WTC11 (cell line): ENCODE measurements at regions not wholly inside any gene's neighbourhood (a gene's known extent, or its start where the extent isn't known, plus 50 kb on each side); places are given as distances from the start of the nearest gene placed in this dataset.

ENCODE experiments used
- ATAC-seq: fragments of 200-7000 bp; cut with Tn5 transposase; 2 replicates; pipeline ENCODE4 v1.10.0; 2021; ENCODE audit warnings: mild to moderate bottlenecking, moderate library complexity
- CTCF ChIA-PET: fragments of 300-600 bp; sonication (Branson Sonifier 250); formaldehyde crosslinking; loops from one replicate; lab custom pipeline; 2021; ENCODE audit warnings: antibody characterized with exemption; lab: Charles Lee
- POLR2A ChIA-PET: fragments of 350-600 bp; sonication (Branson Sonifier 250); formaldehyde crosslinking; loops from one replicate; lab custom pipeline; 2021; ENCODE audit warnings: antibody characterized with exemption; lab: Charles Lee
- DNase-seq: peaks from one replicate; pipeline ENCODE4 v3.0.0; 2021; ENCODE audit warnings: low spot score
- H3K27ac Mint-ChIP-seq: 2 replicates; pipeline ENCODE4 v1.8.0; 2021; ENCODE audit warnings: mixed read lengths
- H3K27me3 Mint-ChIP-seq: 2 replicates; pipeline ENCODE4 v1.8.0; 2021; ENCODE audit warnings: low read depth, mild to moderate bottlenecking, moderate library complexity, mixed read lengths
- H3K36me3 Mint-ChIP-seq: 2 replicates; pipeline ENCODE4 v1.8.0; 2021; ENCODE audit warnings: mixed read lengths
- H3K4me1 Mint-ChIP-seq: 2 replicates; pipeline ENCODE4 v1.8.0; 2022; ENCODE audit warnings: mixed read lengths
- H3K4me3 Mint-ChIP-seq: 2 replicates; pipeline ENCODE4 v1.8.0; 2021; ENCODE audit warnings: mild to moderate bottlenecking, moderate library complexity, mixed read lengths
- H3K9me3 Mint-ChIP-seq: 2 replicates; pipeline ENCODE4 v1.8.0; 2021; ENCODE audit warnings: mixed read lengths
- FOXP1 ChIP-seq: sonication (generic); formaldehyde crosslinking; IDR thresholded peaks from 2 replicates; pipeline ENCODE4 v1.8.0; 2022; ENCODE audit warnings: missing genetic modification reagents, mild to moderate bottlenecking, moderate library complexity, borderline replicate concordance
- JAZF1 ChIP-seq: fragments of 250-450 bp; sonication (Bioruptor Pico); IDR thresholded peaks from 2 replicates; pipeline ENCODE4 v1.9.0; 2021; ENCODE audit warnings: moderate library complexity, mild to moderate bottlenecking, inconsistent platforms
- NFE2L1 ChIP-seq: sonication (generic); formaldehyde crosslinking; IDR thresholded peaks from 2 replicates; pipeline ENCODE4 v1.8.1; 2023; ENCODE audit warnings: missing genetic modification reagents
- SMAD4 ChIP-seq: sonication (generic); formaldehyde crosslinking; IDR thresholded peaks from 2 replicates; pipeline ENCODE4 v1.8.0; 2022; ENCODE audit warnings: mild to moderate bottlenecking, missing genetic modification reagents
- ZBTB21 ChIP-seq: sonication (generic); formaldehyde crosslinking; IDR thresholded peaks from 2 replicates; pipeline ENCODE4 v1.8.1; 2023; ENCODE audit warnings: mild to moderate bottlenecking, missing genetic modification reagents, borderline replicate concordance
- ZNF219 ChIP-seq: sonication (generic); formaldehyde crosslinking; IDR thresholded peaks from 2 replicates; pipeline ENCODE4 v1.8.0; 2023; ENCODE audit warnings: missing genetic modification reagents, mild to moderate bottlenecking, borderline replicate concordance
- ZNF232 ChIP-seq: sonication (generic); formaldehyde crosslinking; IDR thresholded peaks from 2 replicates; pipeline ENCODE4 v1.8.0; 2022; ENCODE audit warnings: mild to moderate bottlenecking, missing genetic modification reagents
- ZNF317 ChIP-seq: sonication (generic); formaldehyde crosslinking; IDR thresholded peaks from 2 replicates; pipeline ENCODE4 v1.8.1; 2023; ENCODE audit warnings: low read depth, mild to moderate bottlenecking, moderate library complexity, missing genetic modification reagents, borderline replicate concordance
- ZNF423 ChIP-seq: fragments of 250-450 bp; sonication (Bioruptor Pico); IDR thresholded peaks from 2 replicates; pipeline ENCODE4 v2.1.2; 2022; ENCODE audit warnings: mild to moderate bottlenecking, moderate library complexity
- TF ChIP-seq, protein P1 (sequence below): sonication (generic); formaldehyde crosslinking; IDR thresholded peaks from 2 replicates; pipeline ENCODE4 v1.8.0; 2022; ENCODE audit warnings: mild to moderate bottlenecking, missing genetic modification reagents
- TF ChIP-seq, protein P2 (sequence below): sonication (generic); formaldehyde crosslinking; IDR thresholded peaks from 2 replicates; pipeline ENCODE4 v1.8.1; 2022; ENCODE audit warnings: low read depth, mild to moderate bottlenecking, moderate library complexity, missing genetic modification reagents, borderline replicate concordance
- TF ChIP-seq, protein P3 (sequence below): sonication (generic); formaldehyde crosslinking; conservative IDR thresholded peaks from 2 replicates; pipeline ENCODE4 v1.8.1; 2023; ENCODE audit warnings: mild to moderate bottlenecking, low read depth, missing genetic modification reagents, moderate library complexity
- TF ChIP-seq, protein P4 (sequence below): sonication (generic); formaldehyde crosslinking; conservative IDR thresholded peaks from 2 replicates; pipeline ENCODE4 v1.8.1; 2022; ENCODE audit warnings: mild to moderate bottlenecking, missing genetic modification reagents
- TF ChIP-seq, protein P5 (sequence below): fragments of 250-450 bp; sonication (Bioruptor Pico); IDR thresholded peaks from 2 replicates; pipeline ENCODE4 v1.9.0; 2021; ENCODE audit warnings: moderate library complexity, mild to moderate bottlenecking, inconsistent platforms, borderline replicate concordance

DNA sequence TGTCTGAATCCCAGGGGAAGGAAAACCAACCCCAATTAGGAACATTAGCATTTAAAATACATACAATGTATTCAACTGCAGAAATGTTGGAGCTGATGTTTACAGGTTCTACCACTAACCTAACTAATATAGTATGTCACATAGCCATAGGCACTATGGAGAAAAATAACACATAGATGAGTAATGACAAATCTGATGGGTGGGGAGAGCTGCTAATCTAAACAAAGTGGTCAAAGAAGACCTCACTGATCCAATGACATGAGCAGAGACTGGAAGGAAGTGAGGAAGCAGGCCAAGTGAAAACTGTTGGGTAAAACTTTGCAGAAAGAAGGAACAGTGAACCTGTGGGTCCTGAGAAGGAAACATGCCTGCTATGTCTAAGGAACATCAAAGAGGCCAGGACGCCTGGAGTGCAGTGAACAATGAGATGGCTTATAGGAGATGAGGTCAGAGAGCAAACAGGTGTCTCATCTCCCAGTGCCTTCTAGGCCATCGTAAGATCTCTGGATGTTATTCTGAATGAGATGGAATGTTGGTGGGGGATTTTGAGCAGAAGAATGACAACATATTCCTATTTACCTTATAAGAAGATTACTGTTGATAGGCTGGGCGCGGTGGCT, 135.7 kb downstream of the ALDH8A1 start (continued):
- TF ChIP-seq FOXP1 (CRISPR knock-in tag): no peak

DNA sequence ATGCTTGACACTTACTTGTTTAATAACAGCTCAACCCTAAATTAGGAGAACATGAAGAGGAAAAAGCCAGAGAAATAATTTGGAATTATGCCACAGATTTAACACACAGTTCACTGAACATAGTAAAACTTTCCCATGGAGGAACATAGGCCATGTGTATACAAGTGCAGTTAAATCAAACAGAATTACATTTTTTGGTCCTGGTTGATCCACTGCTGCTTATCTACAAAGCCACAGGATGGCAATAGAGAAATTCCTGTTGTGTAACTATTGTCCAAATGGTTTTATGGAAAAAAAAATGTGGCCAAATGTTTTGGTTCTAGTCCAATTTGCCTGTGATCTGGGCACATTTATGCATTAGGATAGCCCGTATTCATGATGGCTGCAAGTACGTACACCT, 136.8 kb downstream of the ALDH8A1 start:
- Mint-ChIP-seq H3K9me3 (peaks cover 3% of the 10 kb centered on the region; the same call in 1 of the 2 replicates), H3K36me3 (no peaks in the 10 kb centered on the region), H3K4me1 (no peaks in the 10 kb centered on the region), H3K27ac (no peak overlapping the region), H3K4me3 (no peak overlapping the region), H3K27me3 (no peaks in the 10 kb centered on the region)
- DNase-seq (no peak), ATAC-seq (no peak)
- ChIA-PET CTCF (interaction anchor here (1.0 kb wide), 1 partner anchor 10 kb away, joined by 3 read pairs; no protein-coding TSS in a partner anchor), POLR2A (no interaction called here)
- TF ChIP-seq, protein P1, sequence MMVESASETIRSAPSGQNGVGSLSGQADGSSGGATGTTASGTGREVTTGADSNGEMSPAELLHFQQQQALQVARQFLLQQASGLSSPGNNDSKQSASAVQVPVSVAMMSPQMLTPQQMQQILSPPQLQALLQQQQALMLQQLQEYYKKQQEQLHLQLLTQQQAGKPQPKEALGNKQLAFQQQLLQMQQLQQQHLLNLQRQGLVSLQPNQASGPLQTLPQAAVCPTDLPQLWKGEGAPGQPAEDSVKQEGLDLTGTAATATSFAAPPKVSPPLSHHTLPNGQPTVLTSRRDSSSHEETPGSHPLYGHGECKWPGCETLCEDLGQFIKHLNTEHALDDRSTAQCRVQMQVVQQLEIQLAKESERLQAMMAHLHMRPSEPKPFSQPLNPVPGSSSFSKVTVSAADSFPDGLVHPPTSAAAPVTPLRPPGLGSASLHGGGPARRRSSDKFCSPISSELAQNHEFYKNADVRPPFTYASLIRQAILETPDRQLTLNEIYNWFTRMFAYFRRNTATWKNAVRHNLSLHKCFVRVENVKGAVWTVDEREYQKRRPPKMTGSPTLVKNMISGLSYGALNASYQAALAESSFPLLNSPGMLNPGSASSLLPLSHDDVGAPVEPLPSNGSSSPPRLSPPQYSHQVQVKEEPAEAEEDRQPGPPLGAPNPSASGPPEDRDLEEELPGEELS (CRISPR knock-in tag): no peak
- TF ChIP-seq SMAD4 (CRISPR knock-in tag) (no peak), ZNF423 (no peak), JAZF1 (CRISPR knock-in tag) (no peak), ZNF219 (CRISPR knock-in tag) (no peak), ZBTB21 (CRISPR knock-in tag) (no peak), ZNF317 (CRISPR knock-in tag) (no peak)
- TF ChIP-seq, protein P2, sequence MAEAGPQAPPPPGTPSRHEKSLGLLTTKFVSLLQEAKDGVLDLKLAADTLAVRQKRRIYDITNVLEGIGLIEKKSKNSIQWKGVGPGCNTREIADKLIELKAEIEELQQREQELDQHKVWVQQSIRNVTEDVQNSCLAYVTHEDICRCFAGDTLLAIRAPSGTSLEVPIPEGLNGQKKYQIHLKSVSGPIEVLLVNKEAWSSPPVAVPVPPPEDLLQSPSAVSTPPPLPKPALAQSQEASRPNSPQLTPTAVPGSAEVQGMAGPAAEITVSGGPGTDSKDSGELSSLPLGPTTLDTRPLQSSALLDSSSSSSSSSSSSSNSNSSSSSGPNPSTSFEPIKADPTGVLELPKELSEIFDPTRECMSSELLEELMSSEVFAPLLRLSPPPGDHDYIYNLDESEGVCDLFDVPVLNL (CRISPR knock-in tag): no peak
- TF ChIP-seq, protein P3, sequence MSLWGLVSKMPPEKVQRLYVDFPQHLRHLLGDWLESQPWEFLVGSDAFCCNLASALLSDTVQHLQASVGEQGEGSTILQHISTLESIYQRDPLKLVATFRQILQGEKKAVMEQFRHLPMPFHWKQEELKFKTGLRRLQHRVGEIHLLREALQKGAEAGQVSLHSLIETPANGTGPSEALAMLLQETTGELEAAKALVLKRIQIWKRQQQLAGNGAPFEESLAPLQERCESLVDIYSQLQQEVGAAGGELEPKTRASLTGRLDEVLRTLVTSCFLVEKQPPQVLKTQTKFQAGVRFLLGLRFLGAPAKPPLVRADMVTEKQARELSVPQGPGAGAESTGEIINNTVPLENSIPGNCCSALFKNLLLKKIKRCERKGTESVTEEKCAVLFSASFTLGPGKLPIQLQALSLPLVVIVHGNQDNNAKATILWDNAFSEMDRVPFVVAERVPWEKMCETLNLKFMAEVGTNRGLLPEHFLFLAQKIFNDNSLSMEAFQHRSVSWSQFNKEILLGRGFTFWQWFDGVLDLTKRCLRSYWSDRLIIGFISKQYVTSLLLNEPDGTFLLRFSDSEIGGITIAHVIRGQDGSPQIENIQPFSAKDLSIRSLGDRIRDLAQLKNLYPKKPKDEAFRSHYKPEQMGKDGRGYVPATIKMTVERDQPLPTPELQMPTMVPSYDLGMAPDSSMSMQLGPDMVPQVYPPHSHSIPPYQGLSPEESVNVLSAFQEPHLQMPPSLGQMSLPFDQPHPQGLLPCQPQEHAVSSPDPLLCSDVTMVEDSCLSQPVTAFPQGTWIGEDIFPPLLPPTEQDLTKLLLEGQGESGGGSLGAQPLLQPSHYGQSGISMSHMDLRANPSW (CRISPR knock-in tag): no peak
- TF ChIP-seq, all 79 proteins: peak for 0

DNA sequence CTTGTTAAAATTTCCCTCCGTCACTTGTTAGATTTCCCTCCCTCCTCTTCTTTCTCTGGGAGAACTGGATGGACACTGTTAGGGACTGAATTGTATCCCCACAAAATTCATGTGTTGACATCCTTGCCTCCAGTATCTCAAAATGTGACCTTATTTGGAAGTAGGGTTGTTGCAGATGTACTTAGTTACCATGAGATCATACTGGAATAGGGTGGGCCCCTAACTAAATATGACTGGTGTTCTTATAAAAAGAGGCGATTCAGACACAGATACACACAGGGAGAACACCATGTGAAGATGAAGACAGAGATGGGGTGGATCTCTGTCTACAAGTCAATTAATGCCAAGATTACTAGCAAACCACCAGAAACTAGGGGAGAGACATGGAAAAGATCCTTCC, 139.5 kb downstream of the ALDH8A1 start:
- ChIA-PET POLR2A (no interaction called here), CTCF (interaction anchor here (1.2 kb wide), 1 partner anchor 13 kb away, joined by 3 read pairs; no protein-coding TSS in a partner anchor)

More for the DNA sequence above, 139.5 kb downstream of the ALDH8A1 start:
- ATAC-seq (no peak), DNase-seq (no peak)
- Mint-ChIP-seq H3K4me1 (no peaks in the 10 kb centered on the region), H3K27ac (no peak overlapping the region), H3K4me3 (no peak overlapping the region), H3K27me3 (no peaks in the 10 kb centered on the region), H3K9me3 (peaks cover 3% of the 10 kb centered on the region; the same call in 1 of the 2 replicates), H3K36me3 (no peaks in the 10 kb centered on the region)
- TF ChIP-seq, protein P4, sequence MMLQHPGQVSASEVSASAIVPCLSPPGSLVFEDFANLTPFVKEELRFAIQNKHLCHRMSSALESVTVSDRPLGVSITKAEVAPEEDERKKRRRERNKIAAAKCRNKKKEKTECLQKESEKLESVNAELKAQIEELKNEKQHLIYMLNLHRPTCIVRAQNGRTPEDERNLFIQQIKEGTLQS (CRISPR knock-in tag): no peak
- TF ChIP-seq NFE2L1 (CRISPR knock-in tag) (no peak), ZNF232 (CRISPR knock-in tag) (no peak)
- TF ChIP-seq, protein P5, sequence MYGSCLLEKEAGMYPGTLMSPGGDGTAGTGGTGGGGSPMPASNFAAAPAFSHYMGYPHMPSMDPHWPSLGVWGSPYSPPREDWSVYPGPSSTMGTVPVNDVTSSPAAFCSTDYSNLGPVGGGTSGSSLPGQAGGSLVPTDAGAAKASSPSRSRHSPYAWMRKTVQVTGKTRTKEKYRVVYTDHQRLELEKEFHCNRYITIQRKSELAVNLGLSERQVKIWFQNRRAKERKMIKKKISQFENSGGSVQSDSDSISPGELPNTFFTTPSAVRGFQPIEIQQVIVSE (CRISPR knock-in tag): no peak
